ENCODE measurements at regions not wholly inside any gene's neighbourhood (a gene's known extent, or its start where the extent isn't known, plus 50 kb on each side); places are given as distances from the start of the nearest gene placed in this dataset.

- no peak overlapping the region for H3K4me3 ChIP-seq (ENCODE audit: low read depth, low read length)
- no peak for DNase-seq (ENCODE audit: low read depth, low spot score)
- TF ChIP-seq, protein P1, sequence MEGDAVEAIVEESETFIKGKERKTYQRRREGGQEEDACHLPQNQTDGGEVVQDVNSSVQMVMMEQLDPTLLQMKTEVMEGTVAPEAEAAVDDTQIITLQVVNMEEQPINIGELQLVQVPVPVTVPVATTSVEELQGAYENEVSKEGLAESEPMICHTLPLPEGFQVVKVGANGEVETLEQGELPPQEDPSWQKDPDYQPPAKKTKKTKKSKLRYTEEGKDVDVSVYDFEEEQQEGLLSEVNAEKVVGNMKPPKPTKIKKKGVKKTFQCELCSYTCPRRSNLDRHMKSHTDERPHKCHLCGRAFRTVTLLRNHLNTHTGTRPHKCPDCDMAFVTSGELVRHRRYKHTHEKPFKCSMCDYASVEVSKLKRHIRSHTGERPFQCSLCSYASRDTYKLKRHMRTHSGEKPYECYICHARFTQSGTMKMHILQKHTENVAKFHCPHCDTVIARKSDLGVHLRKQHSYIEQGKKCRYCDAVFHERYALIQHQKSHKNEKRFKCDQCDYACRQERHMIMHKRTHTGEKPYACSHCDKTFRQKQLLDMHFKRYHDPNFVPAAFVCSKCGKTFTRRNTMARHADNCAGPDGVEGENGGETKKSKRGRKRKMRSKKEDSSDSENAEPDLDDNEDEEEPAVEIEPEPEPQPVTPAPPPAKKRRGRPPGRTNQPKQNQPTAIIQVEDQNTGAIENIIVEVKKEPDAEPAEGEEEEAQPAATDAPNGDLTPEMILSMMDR (IDR thresholded peaks at IDR 0.05; ENCODE audit: low read depth, low read length) = no peak
- in situ Hi-C loops (cut with HindIII; ENCODE audit: low sequenced_read_pairs) = no loop called here
Observed at GRCh38 chr10:121183707-121184106, 332.5 kb downstream of the WDR11 start.

DNA sequence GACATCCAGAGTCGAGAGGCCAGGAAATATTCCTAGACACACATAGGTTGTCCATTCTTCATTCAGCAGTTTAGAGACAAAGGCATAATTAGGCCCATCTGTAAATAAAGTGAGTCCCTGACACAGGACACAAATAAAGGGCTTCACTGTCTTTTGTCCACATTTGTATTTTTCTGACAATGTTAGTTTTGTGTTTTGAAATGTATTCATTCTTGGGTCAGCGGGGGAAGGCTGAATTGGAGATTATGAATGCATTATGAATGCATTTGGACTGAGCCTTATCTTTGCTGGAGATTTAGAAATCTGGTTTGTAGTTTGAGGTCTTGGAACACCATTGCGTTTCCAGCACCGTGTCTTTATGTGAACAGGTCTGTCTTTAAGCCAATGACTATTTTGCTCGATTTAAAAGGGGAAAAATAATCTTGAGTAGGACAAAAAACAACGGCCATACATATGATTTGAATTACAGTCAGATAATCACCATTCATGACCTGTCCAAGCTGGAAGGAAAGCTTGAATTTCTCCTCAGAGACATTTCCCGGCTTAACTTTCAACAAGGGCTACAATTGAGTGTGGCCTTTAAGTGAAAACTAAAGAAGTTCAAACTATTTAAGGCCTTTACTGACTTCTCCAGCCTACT lies 334.8 kb downstream of the WDR11 start:
- TF ChIP-seq, protein P1 (IDR thresholded peaks at IDR 0.05; ENCODE audit: low read depth, low read length) = no peak
- DNase-seq (ENCODE audit: low read depth, low spot score) = no peak
- H3K4me3 ChIP-seq (ENCODE audit: low read depth, low read length) = no peak overlapping the region
- in situ Hi-C loops (cut with HindIII; ENCODE audit: low sequenced_read_pairs) = no loop called here

GRCh38 chr10:121187391-121187790 lies 336.2 kb downstream of the WDR11 start:
- DNase-seq (ENCODE audit: low read depth, low spot score) = peak; percentile 18
- TF ChIP-seq, protein P1 (IDR thresholded peaks at IDR 0.05; ENCODE audit: low read depth, low read length) = no peak
- in situ Hi-C loops (cut with HindIII; ENCODE audit: low sequenced_read_pairs) = no loop called here
- H3K4me3 ChIP-seq (ENCODE audit: low read depth, low read length) = no peak overlapping the region

DNA sequence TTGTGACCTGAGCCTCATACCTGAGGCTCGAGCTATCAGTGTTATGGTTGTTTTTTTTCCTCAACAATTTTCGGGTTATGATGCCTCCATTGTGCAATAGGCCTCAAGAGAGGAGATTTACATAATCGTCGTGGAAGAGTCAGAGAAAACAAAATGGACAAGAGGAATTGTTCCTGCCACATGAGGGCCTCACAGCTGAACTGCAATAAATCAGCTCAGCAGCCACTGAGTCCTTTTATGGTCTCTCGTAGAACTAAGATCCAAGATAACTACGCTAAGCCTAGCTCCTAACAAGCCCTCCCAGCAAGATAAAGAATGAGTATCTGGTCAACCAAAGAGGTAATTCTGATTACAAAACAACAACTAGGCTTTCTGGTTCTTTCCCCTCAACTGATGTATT lies 336.8 kb downstream of the WDR11 start:
- no peak for DNase-seq (ENCODE audit: low read depth, low spot score)
- TF ChIP-seq, protein P1 (IDR thresholded peaks at IDR 0.05; ENCODE audit: low read depth, low read length) = no peak
- no peak overlapping the region for H3K4me3 ChIP-seq (ENCODE audit: low read depth, low read length)
- in situ Hi-C loops (cut with HindIII; ENCODE audit: low sequenced_read_pairs) = no loop called here

GRCh38 chr10:121189066-121189465 lies 337.9 kb downstream of the WDR11 start:
- no peak overlapping the region for H3K4me3 ChIP-seq (ENCODE audit: low read depth, low read length)
- no peak for DNase-seq (ENCODE audit: low read depth, low spot score)
- TF ChIP-seq, protein P1 (IDR thresholded peaks at IDR 0.05; ENCODE audit: low read depth, low read length) = no peak
- in situ Hi-C loops (cut with HindIII; ENCODE audit: low sequenced_read_pairs) = no loop called here

GRCh38 chr10:121194696-121195523 lies 343.7 kb downstream of the WDR11 start:
- DNase-seq (ENCODE audit: low read depth, low spot score) = no peak
- no peak overlapping the region for H3K4me3 ChIP-seq (ENCODE audit: low read depth, low read length)
- in situ Hi-C loops (cut with HindIII; ENCODE audit: low sequenced_read_pairs) = no loop called here
- TF ChIP-seq, protein P1 (IDR thresholded peaks at IDR 0.05; ENCODE audit: low read depth, low read length) = no peak

Data from astrocyte of the spinal cord (primary cell).